WERI-Rb-1 (cell line): ENCODE measurements at regions not wholly inside any gene's neighbourhood (a gene's known extent, or its start where the extent isn't known, plus 50 kb on each side); places are given as distances from the start of the nearest gene placed in this dataset.

Source experiments
- DNase-seq: peaks from one replicate; pipeline ENCODE4 v3.0.0-alpha.2; 2020
- H3K27ac ChIP-seq: fragments of 250-450 bp; sonication (Bioruptor Pico); 2 replicates; pipeline ENCODE4 v1.5.1; 2020; ENCODE audit warnings: mild to moderate bottlenecking, moderate library complexity
- H3K27me3 ChIP-seq: fragments of 250-450 bp; sonication (Bioruptor Pico); 2 replicates; pipeline ENCODE4 v1.5.1; 2021; ENCODE audit warnings: mild to moderate bottlenecking, low read depth, moderate library complexity; ENCODE audit not compliant: insufficient read depth, severe bottlenecking
- H3K36me3 ChIP-seq: fragments of 250-450 bp; sonication (Bioruptor Pico); 2 replicates; pipeline ENCODE4 v1.5.1; 2020; ENCODE audit warnings: mild to moderate bottlenecking, moderate library complexity
- H3K4me3 ChIP-seq: 2 replicates; pipeline ENCODE4 v1.5.1; 2011; ENCODE audit warnings: low read depth, mild to moderate bottlenecking, control low read depth, low read length
- H3K9me3 ChIP-seq: fragments of 250-450 bp; sonication (Bioruptor Pico); 2 replicates; pipeline ENCODE4 v1.5.1; 2021; ENCODE audit warnings: mild to moderate bottlenecking, moderate library complexity; ENCODE audit not compliant: severe bottlenecking
- TF ChIP-seq, protein P1 (sequence below): IDR thresholded peaks from 2 replicates; pipeline ENCODE4 v1.5.1; 2011; ENCODE audit warnings: low read depth, mild to moderate bottlenecking, control low read depth, inconsistent platforms, low read length

DNA sequence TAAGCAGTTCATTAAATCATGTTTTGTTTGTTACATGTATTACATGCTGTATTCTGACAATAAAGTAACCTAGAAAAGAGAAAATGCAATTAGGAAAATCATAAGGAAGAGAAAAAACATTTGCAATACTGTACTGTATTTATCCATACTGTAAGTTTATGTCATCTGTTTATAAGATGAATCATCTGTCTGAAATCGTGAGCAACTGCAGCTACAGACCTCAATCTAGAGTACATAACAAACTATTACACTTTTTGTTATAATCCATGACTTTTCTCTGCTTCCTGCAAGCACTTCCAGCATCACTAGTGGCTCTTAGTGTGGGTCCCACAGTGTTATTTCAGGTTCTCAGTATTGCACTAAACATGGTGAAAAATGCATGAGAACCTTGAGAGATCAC, 144.4 kb upstream of the NR4A3 start:
- DNase-seq: no peak
- Histone ChIP-seq H3K9me3 (peaks cover 13% of the 10 kb centered on the region), H3K27me3 (no peaks in the 10 kb centered on the region), H3K36me3 (no peaks in the 10 kb centered on the region), H3K4me3 (no peak overlapping the region), H3K27ac (no peak overlapping the region)
- TF ChIP-seq, protein P1, sequence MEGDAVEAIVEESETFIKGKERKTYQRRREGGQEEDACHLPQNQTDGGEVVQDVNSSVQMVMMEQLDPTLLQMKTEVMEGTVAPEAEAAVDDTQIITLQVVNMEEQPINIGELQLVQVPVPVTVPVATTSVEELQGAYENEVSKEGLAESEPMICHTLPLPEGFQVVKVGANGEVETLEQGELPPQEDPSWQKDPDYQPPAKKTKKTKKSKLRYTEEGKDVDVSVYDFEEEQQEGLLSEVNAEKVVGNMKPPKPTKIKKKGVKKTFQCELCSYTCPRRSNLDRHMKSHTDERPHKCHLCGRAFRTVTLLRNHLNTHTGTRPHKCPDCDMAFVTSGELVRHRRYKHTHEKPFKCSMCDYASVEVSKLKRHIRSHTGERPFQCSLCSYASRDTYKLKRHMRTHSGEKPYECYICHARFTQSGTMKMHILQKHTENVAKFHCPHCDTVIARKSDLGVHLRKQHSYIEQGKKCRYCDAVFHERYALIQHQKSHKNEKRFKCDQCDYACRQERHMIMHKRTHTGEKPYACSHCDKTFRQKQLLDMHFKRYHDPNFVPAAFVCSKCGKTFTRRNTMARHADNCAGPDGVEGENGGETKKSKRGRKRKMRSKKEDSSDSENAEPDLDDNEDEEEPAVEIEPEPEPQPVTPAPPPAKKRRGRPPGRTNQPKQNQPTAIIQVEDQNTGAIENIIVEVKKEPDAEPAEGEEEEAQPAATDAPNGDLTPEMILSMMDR: no peak

DNA sequence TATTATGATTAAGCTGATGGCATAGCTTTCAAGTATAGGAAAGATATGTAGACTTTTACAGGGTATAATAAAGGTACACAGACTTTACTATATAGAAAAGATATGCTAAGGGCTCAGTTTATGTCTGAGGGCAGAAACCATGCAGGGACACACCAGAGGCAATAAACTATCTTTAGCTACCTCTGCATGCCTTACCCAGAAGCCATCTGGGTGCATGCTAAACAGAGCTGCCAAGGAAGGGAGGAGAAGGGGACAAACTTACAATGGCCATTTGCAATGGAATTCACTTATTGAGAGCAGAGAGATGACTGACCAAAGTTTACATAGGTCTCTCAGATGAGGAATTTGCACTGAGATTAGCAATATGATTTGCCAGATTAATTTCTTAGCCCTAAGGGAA, 143.1 kb upstream of the NR4A3 start:
- no peak overlapping the region for H3K4me3 ChIP-seq
- no peaks in the 10 kb centered on the region for H3K36me3 ChIP-seq
- no peaks in the 10 kb centered on the region for H3K27me3 ChIP-seq
- no peak overlapping the region for H3K27ac ChIP-seq
- DNase-seq: no peak
- H3K9me3 ChIP-seq: peaks cover 13% of the 10 kb centered on the region
- TF ChIP-seq, protein P1: no peak

- H3K27ac ChIP-seq: no peak overlapping the region
- no peak overlapping the region for H3K4me3 ChIP-seq
- no peaks in the 10 kb centered on the region for H3K36me3 ChIP-seq
- H3K9me3 ChIP-seq: peaks cover 13% of the 10 kb centered on the region
- no peaks in the 10 kb centered on the region for H3K27me3 ChIP-seq
- no peak for DNase-seq
- TF ChIP-seq, protein P1: no peak
These were observed 141.5 kb upstream of the NR4A3 start for GRCh38 chr9:99680191-99680590.

- TF ChIP-seq, protein P1: no peak
- Histone ChIP-seq H3K9me3 (peaks cover 7% of the 10 kb centered on the region), H3K4me3 (no peak overlapping the region), H3K27ac (no peak overlapping the region), H3K36me3 (no peaks in the 10 kb centered on the region), H3K27me3 (no peaks in the 10 kb centered on the region)
- no peak for DNase-seq
These were observed 140.6 kb upstream of the NR4A3 start for GRCh38 chr9:99681113-99681512.

DNA sequence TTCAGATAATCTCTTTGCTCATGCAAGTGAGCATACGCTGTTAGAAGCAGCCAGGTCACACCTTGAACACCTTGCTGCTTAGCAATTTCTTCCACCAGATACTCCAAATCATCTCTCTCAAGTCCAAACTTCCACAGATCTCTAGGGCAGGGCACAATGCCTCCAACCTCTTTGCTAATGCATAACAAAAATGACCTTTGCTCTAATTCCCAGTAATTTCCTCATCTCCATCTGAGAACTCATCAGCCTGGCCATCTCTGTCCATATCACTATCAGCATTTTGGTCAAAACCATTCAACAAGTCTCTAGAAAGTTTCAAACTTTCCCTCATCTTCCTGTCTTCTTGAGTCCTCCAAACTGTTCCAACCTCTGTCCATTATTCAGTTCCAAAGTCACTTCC, 139.3 kb upstream of the NR4A3 start:
- TF ChIP-seq, protein P1: no peak
- H3K9me3 ChIP-seq: peaks cover 7% of the 10 kb centered on the region
- H3K27ac ChIP-seq: no peak overlapping the region
- no peaks in the 10 kb centered on the region for H3K27me3 ChIP-seq
- no peak overlapping the region for H3K4me3 ChIP-seq
- no peaks in the 10 kb centered on the region for H3K36me3 ChIP-seq
- no peak for DNase-seq

- no peaks in the 10 kb centered on the region for H3K36me3 ChIP-seq
- no peaks in the 10 kb centered on the region for H3K27me3 ChIP-seq
- TF ChIP-seq, protein P1: no peak
- H3K4me3 ChIP-seq: no peak overlapping the region
- no peak overlapping the region for H3K27ac ChIP-seq
- peaks cover 7% of the 10 kb centered on the region for H3K9me3 ChIP-seq
- no peak for DNase-seq
These were observed 138.8 kb upstream of the NR4A3 start for GRCh38 chr9:99682870-99683269.
